K562 (cell line): ENCODE measurements at regions not wholly inside any gene's neighbourhood (a gene's known extent, or its start where the extent isn't known, plus 50 kb on each side); places are given as distances from the start of the nearest gene placed in this dataset.

ENCODE experiments used
- ATAC-seq: fragments of 200-7000 bp; cut with Tn5 transposase; 3 replicates; pipeline ENCODE4 v1.9.1; 2020; ENCODE audit warnings: moderate library complexity
- BruUV-seq: library from RNA; stranded (reverse); fragments of 400-500 nt; replicated peaks from 2 replicates; lab custom pipeline; 2021; lab: Mats Ljungman, UMichigan
- CTCF ChIA-PET: fragments of 300-600 bp; formaldehyde crosslinking; extraction: SDS; loops from one replicate; lab custom pipeline; 2021; ENCODE audit warnings: low intra/inter-chr PET ratio; lab: Yijun Ruan, JAX
- POLR2A ChIA-PET: fragments of 300-600, 350-650 bp; sonication (Branson Sonifier 250); formaldehyde crosslinking; extraction: SDS; loops from one replicate; lab custom pipeline; 2021; ENCODE audit warnings: antibody characterized with exemption, inconsistent platforms; lab: Yijun Ruan, JAX
- DNase-seq, 4 experiments: peaks; one replicate each; pipeline versions ENCODE4 v3.0.0 to v3.0.0-alpha.2; 2011 to 2018; ENCODE audit warnings: low spot score in 3 of 4, mixed read lengths in 3 of 4; ENCODE audit errors: extremely low read depth in 1 of 4
- FAIRE-seq: peaks from 2 replicates; lab custom pipeline; 2011; peaks lifted over from hg19 to GRCh38; lab: Jason Lieb, UNC
- H2AFZ ChIP-seq: 2 replicates; pipeline ENCODE4 v1.6.0; 2011; ENCODE audit warnings: low read depth, low read length, control low read depth, inconsistent platforms
- H3K27ac ChIP-seq: fragments of 200-600 bp; 3 replicates; pipeline ENCODE4 v1.8.0; 2011; ENCODE audit warnings: low read depth, mild to moderate bottlenecking, control low read depth, inconsistent platforms, low read length, moderate library complexity, mixed read lengths; ENCODE audit errors: extremely low read depth
- H3K27me3 ChIP-seq, 2 experiments: fragments of 300-600 bp in 1 of 2; 2 replicates in 1 of 2; 3 replicates in 1 of 2; pipeline versions ENCODE4 v1.6.0 to v1.8.0; 2011; ENCODE audit warnings: inconsistent platforms in 2 of 2, low read length in 2 of 2, mild to moderate bottlenecking in 1 of 2, mixed read lengths in 1 of 2, moderate library complexity in 1 of 2; ENCODE audit not compliant: control insufficient read depth in 2 of 2, insufficient read depth in 2 of 2
- H3K36me3 ChIP-seq: fragments of 300-600 bp; 3 replicates; pipeline ENCODE4 v1.8.0; 2011; ENCODE audit warnings: mild to moderate bottlenecking, low read length, inconsistent platforms; ENCODE audit not compliant: control insufficient read depth, insufficient read depth
- H3K4me1 ChIP-seq, 2 experiments: fragments of 200-600 bp in 1 of 2; replicated peaks in 1 of 2; 2 replicates in 1 of 2; 3 replicates in 1 of 2; pipeline versions ENCODE4 v1.5.1 to v1.8.0; 2011; ENCODE audit warnings: inconsistent platforms in 2 of 2, low read length in 2 of 2, mild to moderate bottlenecking in 1 of 2, mixed read lengths in 1 of 2, moderate library complexity in 1 of 2; ENCODE audit not compliant: control insufficient read depth in 2 of 2, insufficient read depth in 2 of 2
- H3K4me2 ChIP-seq: 2 replicates; pipeline ENCODE4 v1.6.1; 2011; ENCODE audit warnings: low read length, control low read depth, inconsistent platforms, mixed read lengths; ENCODE audit not compliant: insufficient read depth
- H3K4me3 ChIP-seq: fragments of 200-600 bp; sonication (generic), shearing (Covaris generic); 2 replicates; pipeline ENCODE4 v1.5.1; 2016; ENCODE audit warnings: control low read depth, inconsistent platforms
- H3K79me2 ChIP-seq: fragments of 200-600 bp; 3 replicates; pipeline ENCODE4 v1.8.0; 2011; ENCODE audit warnings: low read length, inconsistent platforms; ENCODE audit not compliant: control insufficient read depth, insufficient read depth
- H3K9ac ChIP-seq, 2 experiments: 2 replicates each; pipeline versions ENCODE4 v1.6.0 to v1.6.1; 2011; ENCODE audit warnings: low read depth in 2 of 2, low read length in 2 of 2, control low read depth in 1 of 2, inconsistent platforms in 1 of 2, mild to moderate bottlenecking in 1 of 2, mixed read lengths in 1 of 2; ENCODE audit not compliant: insufficient read depth in 1 of 2
- H3K9me1 ChIP-seq: one replicate; pipeline ENCODE4 v1.6.0; 2011; ENCODE audit warnings: inconsistent platforms, mild to moderate bottlenecking, low read length, moderate library complexity; ENCODE audit not compliant: control insufficient read depth, insufficient read depth
- H3K9me3 ChIP-seq: replicated peaks from 2 replicates; pipeline ENCODE4 v1.5.1; 2011; ENCODE audit warnings: low read depth, low read length, inconsistent platforms; ENCODE audit not compliant: control insufficient read depth, insufficient read depth
- H4K20me1 ChIP-seq: replicated peaks from 2 replicates; pipeline ENCODE4 v1.6.1; 2011; ENCODE audit warnings: low read length, inconsistent platforms, mixed read lengths; ENCODE audit not compliant: control insufficient read depth, insufficient read depth
- ADNP ChIP-seq: fragments of 200-800 bp; sonication (Bioruptor generic); IDR thresholded peaks from 2 replicates; pipeline ENCODE4 v1.6.1; 2016; ENCODE audit warnings: missing genetic modification characterization, missing compliant biosample characterization
- CHD7 ChIP-seq: fragments of 200-600 bp; sonication (generic); IDR thresholded peaks from one replicate; pipeline ENCODE4 v1.6.1; 2012; ENCODE audit warnings: mild to moderate bottlenecking, low read depth, low read length, inconsistent platforms
- EZH2 ChIP-seq: IDR thresholded peaks from 2 replicates; pipeline ENCODE4 v1.6.1; 2012; ENCODE audit warnings: low read depth, mild to moderate bottlenecking, inconsistent platforms, low read length, borderline replicate concordance
- FOSL1 ChIP-seq: fragments of 200-800 bp; sonication (Bioruptor generic); conservative IDR thresholded peaks from 2 replicates; pipeline ENCODE4 v1.6.1; 2016; ENCODE audit warnings: missing genetic modification characterization, missing compliant biosample characterization
- ILK ChIP-seq: fragments of 450-650 bp; IDR thresholded peaks from 2 replicates; pipeline ENCODE4 v1.6.1; 2016; ENCODE audit warnings: missing genetic modification characterization, low read depth, mild to moderate bottlenecking, missing compliant biosample characterization, moderate library complexity, borderline replicate concordance
- SAFB2 ChIP-seq: fragments of 200-400 bp; formaldehyde crosslinking; IDR thresholded peaks from 2 replicates; pipeline ENCODE4 v1.6.1; 2018; ENCODE audit warnings: borderline replicate concordance, low read length, low read depth, moderate library complexity; ENCODE audit not compliant: severe bottlenecking
- SP2 ChIP-seq: IDR thresholded peaks from 2 replicates; pipeline ENCODE4 v1.6.1; 2011; ENCODE audit warnings: mild to moderate bottlenecking, low read depth, low read length, moderate library complexity; ENCODE audit not compliant: poor library complexity, severe bottlenecking; ENCODE audit errors: extremely low read depth
- XRCC3 ChIP-seq: fragments of 450-650 bp; IDR thresholded peaks from 2 replicates; pipeline ENCODE4 v1.6.1; 2017; ENCODE audit warnings: mild to moderate bottlenecking, moderate library complexity
- ZNF668 ChIP-seq: fragments of 250-450 bp; sonication (Bioruptor Pico); IDR thresholded peaks from 2 replicates; pipeline ENCODE4 v1.8.0; 2022; ENCODE audit warnings: mild to moderate bottlenecking, inconsistent platforms
- ZNF785 ChIP-seq: fragments of 250-450 bp; sonication (Bioruptor Pico); IDR thresholded peaks from 2 replicates; pipeline ENCODE4 v1.4.0; 2020; ENCODE audit warnings: mild to moderate bottlenecking
- WGBS: fragments of 100-300 bp; shearing (Covaris generic); methylation state at CpG from one replicate; pipeline ENCODE4 v1.1.6; 2016; ENCODE audit warnings: low coverage, mixed read lengths; ENCODE audit not compliant: insufficient coverage; ENCODE audit errors: missing lambda C conversion rate; 5-methylcytosine and 5-hydroxymethylcytosine counted together
- in situ Hi-C: fragments of 300-500 bp; cut with MboI; formaldehyde crosslinking; loops from 4 replicates; pipeline ENCODE4 v1.15.0; 2018; ENCODE audit warnings: inconsistent platforms, mixed read lengths
- intact Hi-C: fragments of 100-400 bp; cut with micrococcal nuclease; formaldehyde crosslinking; loops from 2 replicates; pipeline ENCODE4 v1.14.2; 2022
- TF ChIP-seq, protein P1 (sequence below), 3 experiments: fragments of 200-800 bp in 1 of 3; sonication (Bioruptor generic) in 1 of 3; sonication (generic) in 1 of 3; formaldehyde crosslinking in 1 of 3; IDR thresholded peaks; 2 replicates each; pipeline versions ENCODE4 v1.6.1 to v1.8.0; 2016 to 2022; ENCODE audit warnings: mild to moderate bottlenecking in 2 of 3, missing compliant biosample characterization in 2 of 3, missing genetic modification characterization in 2 of 3, missing genetic modification reagents in 1 of 3

DNA sequence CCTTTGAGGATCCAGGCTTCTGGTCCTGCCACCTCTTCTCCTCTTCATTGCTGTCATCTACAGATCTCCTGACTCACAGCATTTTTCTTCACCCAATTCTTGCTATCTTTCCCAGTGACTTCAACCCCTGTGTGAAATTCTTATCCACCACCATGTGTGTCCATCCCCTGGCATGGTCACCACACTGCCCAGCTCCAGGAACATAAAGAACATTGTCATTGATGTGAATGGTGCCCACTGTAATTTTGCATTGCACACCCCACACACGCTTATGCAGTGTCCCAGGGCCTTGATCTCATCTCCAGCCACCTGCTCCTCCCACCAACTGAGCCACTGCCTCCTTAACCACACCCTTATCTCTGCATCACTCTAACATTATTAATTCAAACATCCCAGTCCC is 85.3 kb downstream of the C1D start:
- BruUV-seq, result no TSS peak
- no peak overlapping the region for H3K9ac ChIP-seq
- no peaks in the 10 kb centered on the region for H3K36me3 ChIP-seq
- no peaks in the 10 kb centered on the region for H3K9me3 ChIP-seq
- no peaks in the 10 kb centered on the region for H3K9me1 ChIP-seq
- peaks cover 0 to 2% of the 10 kb centered on the region in 2 experiments; a peak in 1 of 5 replicates for H3K27me3 ChIP-seq
- DNase-seq, result no peak
- no peak overlapping the region for H3K4me2 ChIP-seq
- WGBS, result 0% methylated on average over 1 of the region's 1 CpG
- no peak overlapping the region for H2AFZ ChIP-seq
- CTCF ChIA-PET, result no interaction called here
- no peaks in the 10 kb centered on the region for H3K4me1 ChIP-seq
- no peak overlapping the region for H3K27ac ChIP-seq
- FAIRE-seq, result no peak
- no peaks in the 10 kb centered on the region for H3K79me2 ChIP-seq
- ATAC-seq, result no peak
- intact Hi-C loops, result no loop called here
- no peaks in the 10 kb centered on the region for H4K20me1 ChIP-seq
- POLR2A ChIA-PET, result no interaction called here
- H3K4me3 ChIP-seq, result no peak overlapping the region
- in situ Hi-C loops, result no loop called here
- TF ChIP-seq ILK (tag) (no peak), SAFB2 (no peak), XRCC3 (no peak), ZNF668 (CRISPR knock-in tag) (no peak), CHD7 (no peak), EZH2 (no peak), FOSL1 (tag) (no peak), SP2 (no peak), ADNP (tag) (no peak), ZNF785 (CRISPR knock-in tag) (no peak)
- TF ChIP-seq, protein P1, sequence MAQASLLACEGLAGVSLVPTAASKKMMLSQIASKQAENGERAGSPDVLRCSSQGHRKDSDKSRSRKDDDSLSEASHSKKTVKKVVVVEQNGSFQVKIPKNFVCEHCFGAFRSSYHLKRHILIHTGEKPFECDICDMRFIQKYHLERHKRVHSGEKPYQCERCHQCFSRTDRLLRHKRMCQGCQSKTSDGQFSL (CRISPR knock-in tag; IDR thresholded peaks at IDR 0.05), result no peak
- TF ChIP-seq, protein P1 (tag; IDR thresholded peaks at IDR 0.05), result no peak
